Thoracic aorta (tissue), 2 donors: ENCODE measurements at regions not wholly inside any gene's neighbourhood (a gene's known extent, or its start where the extent isn't known, plus 50 kb on each side); places are given as distances from the start of the nearest gene placed in this dataset.
A peak's percentile ranks its signal among the peaks of the same experiment; 100 is the strongest.

Experiments used
- ATAC-seq: fragments of 150-250 bp; one replicate; pipeline ENCODE4 v1.8.0; 2017; ENCODE audit warnings: low read depth; ENCODE audit not compliant: insufficient number of reproducible peaks, low FRiP score
- DNase-seq: peaks from one replicate; pipeline ENCODE4 v3.0.0-alpha.2; 2020; ENCODE audit warnings: low spot score
- H3K27ac ChIP-seq, 2 donors: fragments of 200-600 bp; sonication (generic); 1 replicate in 1 of 2; 2 replicates in 1 of 2; pipeline ENCODE4 v1.5.1; 2016; ENCODE audit warnings: mild to moderate bottlenecking in 2 of 2, moderate library complexity in 2 of 2
- H3K27me3 ChIP-seq: fragments of 200-600 bp; sonication (generic); replicated peaks from 2 replicates; pipeline ENCODE4 v1.6.0; 2016; ENCODE audit warnings: mild to moderate bottlenecking; ENCODE audit not compliant: insufficient read depth
- H3K36me3 ChIP-seq: fragments of 200-600 bp; sonication (generic); one replicate; pipeline ENCODE4 v1.5.1; 2016
- H3K4me1 ChIP-seq, 2 donors: fragments of 200-600 bp; sonication (generic); 1 replicate in 1 of 2; 2 replicates in 1 of 2; pipeline versions ENCODE4 v1.5.1 to v1.6.0; 2016; ENCODE audit warnings: low read depth in 2 of 2, mild to moderate bottlenecking in 1 of 2; ENCODE audit not compliant: control insufficient read depth in 1 of 2
- H3K4me3 ChIP-seq: fragments of 200-600 bp; sonication (generic); 2 replicates; pipeline ENCODE4 v1.5.1; 2016; ENCODE audit warnings: mild to moderate bottlenecking
- H3K9me3 ChIP-seq: fragments of 200-600 bp; sonication (generic); 2 replicates; pipeline ENCODE4 v1.5.1; 2016
- TF ChIP-seq, protein P1 (sequence below): fragments of 200-600 bp; sonication (generic); IDR thresholded peaks from one replicate; pipeline ENCODE4 v1.5.1; 2019; ENCODE audit warnings: antibody characterized with exemption

DNA sequence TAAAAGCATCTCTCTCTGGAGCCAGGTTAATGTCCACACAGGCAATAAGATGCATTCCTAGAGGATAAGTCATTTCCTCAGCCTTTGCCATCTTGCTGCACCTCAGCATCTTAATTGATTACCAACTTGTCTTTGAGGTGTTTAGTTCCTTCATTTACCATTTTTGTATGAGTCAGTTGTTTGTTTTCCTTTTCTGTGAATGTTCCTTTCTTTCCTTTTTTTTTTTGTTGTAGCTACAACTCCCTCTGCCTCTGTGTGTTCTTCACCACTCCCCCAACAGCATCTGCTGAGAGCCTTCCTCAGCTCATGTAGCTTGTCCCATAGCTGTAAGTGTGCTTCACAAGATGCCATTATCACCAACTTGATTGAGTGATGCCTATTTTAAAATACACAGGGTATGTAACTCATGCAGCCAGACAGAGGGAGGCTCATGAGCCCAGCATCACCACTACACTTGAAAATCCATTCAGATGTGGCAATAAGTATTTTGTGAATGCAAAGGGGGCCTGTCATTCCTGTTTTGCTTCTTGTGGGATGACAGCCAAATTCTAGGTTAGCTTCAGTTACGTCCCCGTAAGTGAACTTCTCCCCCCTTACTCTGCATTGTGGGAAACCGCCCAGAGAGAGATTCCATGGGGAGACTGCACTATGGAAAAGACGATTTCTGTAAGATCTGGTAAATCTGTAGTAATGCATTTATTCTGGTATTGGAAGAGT lies 315.9 kb upstream of the ZEB2 start:
- no peak for ATAC-seq
- no peaks in the 10 kb centered on the region for H3K9me3 ChIP-seq
- no peak overlapping the region for H3K27ac ChIP-seq
- TF ChIP-seq, protein P1, sequence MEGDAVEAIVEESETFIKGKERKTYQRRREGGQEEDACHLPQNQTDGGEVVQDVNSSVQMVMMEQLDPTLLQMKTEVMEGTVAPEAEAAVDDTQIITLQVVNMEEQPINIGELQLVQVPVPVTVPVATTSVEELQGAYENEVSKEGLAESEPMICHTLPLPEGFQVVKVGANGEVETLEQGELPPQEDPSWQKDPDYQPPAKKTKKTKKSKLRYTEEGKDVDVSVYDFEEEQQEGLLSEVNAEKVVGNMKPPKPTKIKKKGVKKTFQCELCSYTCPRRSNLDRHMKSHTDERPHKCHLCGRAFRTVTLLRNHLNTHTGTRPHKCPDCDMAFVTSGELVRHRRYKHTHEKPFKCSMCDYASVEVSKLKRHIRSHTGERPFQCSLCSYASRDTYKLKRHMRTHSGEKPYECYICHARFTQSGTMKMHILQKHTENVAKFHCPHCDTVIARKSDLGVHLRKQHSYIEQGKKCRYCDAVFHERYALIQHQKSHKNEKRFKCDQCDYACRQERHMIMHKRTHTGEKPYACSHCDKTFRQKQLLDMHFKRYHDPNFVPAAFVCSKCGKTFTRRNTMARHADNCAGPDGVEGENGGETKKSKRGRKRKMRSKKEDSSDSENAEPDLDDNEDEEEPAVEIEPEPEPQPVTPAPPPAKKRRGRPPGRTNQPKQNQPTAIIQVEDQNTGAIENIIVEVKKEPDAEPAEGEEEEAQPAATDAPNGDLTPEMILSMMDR: no peak
- H3K4me3 ChIP-seq: no peak overlapping the region
- H3K4me1 ChIP-seq: peaks cover 0 to 10% of the 10 kb centered on the region in 2 donors
- no peak for DNase-seq
- H3K27me3 ChIP-seq: no peaks in the 10 kb centered on the region
- H3K36me3 ChIP-seq: no peaks in the 10 kb centered on the region

DNA sequence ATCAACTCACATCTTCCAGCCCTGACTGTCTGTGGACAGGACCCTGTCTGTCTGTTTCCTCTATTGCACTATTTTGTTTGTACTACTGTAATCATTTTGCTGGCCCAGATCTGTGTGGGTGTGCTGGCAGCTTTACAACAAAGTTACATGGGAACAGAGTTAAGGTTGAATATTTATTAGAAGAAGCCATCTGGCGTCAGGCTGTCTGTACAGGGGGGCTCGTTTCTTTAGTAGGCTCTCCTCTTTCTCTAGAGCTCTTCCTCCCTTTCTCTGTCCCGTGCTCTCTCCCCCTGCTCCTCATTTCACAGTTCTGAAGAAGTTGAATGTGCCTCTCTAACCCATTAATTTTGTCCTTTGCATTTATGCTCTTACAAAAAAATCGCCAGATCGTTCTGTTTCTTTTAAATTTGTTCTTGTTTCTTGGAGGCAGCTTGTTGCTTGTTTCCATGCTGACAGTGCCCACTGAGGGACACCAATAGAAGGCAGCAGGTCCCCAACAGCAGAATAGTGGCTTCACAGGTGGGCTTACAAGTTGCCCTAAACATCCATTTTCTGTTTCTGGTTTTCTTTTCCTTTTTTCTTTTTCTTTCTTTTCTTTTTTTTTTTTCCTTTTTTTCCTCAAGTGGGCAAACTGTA lies 315.2 kb upstream of the ZEB2 start:
- DNase-seq (no peak), ATAC-seq (no peak)
- no peaks in the 10 kb centered on the region for H3K9me3 ChIP-seq
- peaks cover 0 to 10% of the 10 kb centered on the region in 2 donors for H3K4me1 ChIP-seq
- peak overlapping the region; percentile 15 for H3K4me3 ChIP-seq
- H3K36me3 ChIP-seq: no peaks in the 10 kb centered on the region
- H3K27ac ChIP-seq: no peak overlapping the region
- no peaks in the 10 kb centered on the region for H3K27me3 ChIP-seq
- TF ChIP-seq, protein P1: no peak

DNA sequence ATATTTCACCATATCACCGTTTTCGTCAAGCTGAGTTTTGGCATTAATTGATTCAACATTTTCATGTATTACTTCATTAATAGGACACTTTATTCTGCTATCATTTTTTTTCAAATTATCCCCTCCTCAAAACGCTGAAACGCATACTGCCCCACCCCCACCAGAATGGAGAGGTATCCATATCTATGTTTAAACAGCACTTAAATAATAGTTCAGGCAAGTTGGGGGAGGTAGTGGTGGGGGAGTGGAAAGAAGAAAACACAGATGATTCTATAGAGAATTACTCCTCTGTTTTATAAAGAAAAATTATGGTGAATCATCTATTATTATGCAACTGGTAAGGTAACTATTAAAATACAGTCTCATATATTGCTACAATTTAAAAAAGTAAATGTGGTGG lies 314.4 kb upstream of the ZEB2 start:
- Histone ChIP-seq H3K4me3 (no peak overlapping the region), H3K9me3 (no peaks in the 10 kb centered on the region), H3K36me3 (no peaks in the 10 kb centered on the region), H3K27me3 (no peaks in the 10 kb centered on the region), H3K4me1 (peaks cover 0 to 10% of the 10 kb centered on the region in 2 donors), H3K27ac (no peak overlapping the region)
- DNase-seq (no peak), ATAC-seq (no peak)
- TF ChIP-seq, protein P1: no peak

DNA sequence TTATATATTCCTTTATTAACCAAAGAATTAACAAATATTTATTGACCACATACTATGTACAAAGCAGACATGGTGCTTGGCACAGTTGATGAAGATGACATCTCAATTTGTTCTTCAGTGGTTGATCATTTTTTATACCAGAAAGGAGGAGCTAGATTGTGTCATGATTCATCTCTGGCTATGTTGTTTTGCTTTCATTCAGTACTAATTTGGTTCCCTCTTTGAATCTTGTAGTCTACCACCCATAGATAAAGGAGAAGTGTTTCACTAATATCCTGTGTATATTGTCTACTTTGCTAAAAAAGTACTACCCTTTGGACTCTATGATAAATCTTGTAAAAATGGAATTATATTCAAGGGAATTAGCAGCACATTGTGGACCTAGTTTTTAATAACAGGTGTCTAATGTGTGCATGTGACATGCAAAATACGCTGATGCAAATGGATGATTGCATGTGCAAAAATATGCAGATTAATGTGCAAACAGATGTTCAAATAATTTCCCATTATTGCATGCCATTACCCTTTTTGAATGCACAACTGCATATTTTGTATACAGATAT lies 313.2 kb upstream of the ZEB2 start:
- ATAC-seq (no peak), DNase-seq (no peak)
- Histone ChIP-seq H3K4me1 (peaks cover 0 to 10% of the 10 kb centered on the region in 2 donors), H3K9me3 (no peaks in the 10 kb centered on the region), H3K4me3 (no peak overlapping the region), H3K27me3 (no peaks in the 10 kb centered on the region), H3K27ac (no peak overlapping the region), H3K36me3 (no peaks in the 10 kb centered on the region)
- TF ChIP-seq, protein P1: no peak

DNA sequence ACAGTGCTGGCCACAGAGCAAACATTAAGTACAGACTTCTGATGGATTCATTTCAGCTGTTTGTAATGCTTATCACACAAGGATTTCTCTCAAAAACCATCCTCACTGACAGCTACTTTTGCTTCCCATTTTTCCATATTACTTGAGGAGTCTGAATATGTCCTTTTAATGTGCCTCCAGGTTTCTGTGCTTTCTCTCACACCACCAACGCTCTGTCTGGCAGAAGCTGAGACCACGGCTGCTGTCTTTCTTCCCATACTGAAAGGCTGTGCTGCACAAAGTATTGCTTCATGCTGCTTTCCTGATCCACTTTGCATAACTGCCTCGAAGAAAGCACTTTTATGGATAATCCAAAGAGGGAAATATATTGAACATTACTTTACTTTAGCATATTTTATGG lies 312.1 kb upstream of the ZEB2 start:
- Histone ChIP-seq H3K27ac (no peak overlapping the region), H3K9me3 (no peaks in the 10 kb centered on the region), H3K4me1 (peaks cover 0 to 10% of the 10 kb centered on the region in 2 donors), H3K4me3 (no peak overlapping the region), H3K27me3 (no peaks in the 10 kb centered on the region), H3K36me3 (no peaks in the 10 kb centered on the region)
- TF ChIP-seq, protein P1: no peak
- ATAC-seq: no peak
- no peak for DNase-seq
